Kidney (tissue), 13 donors: ENCODE measurements at regions not wholly inside any gene's neighbourhood (a gene's known extent, or its start where the extent isn't known, plus 50 kb on each side); places are given as distances from the start of the nearest gene placed in this dataset.

Experiments
- DNase-seq, 5 donors: peaks; one replicate each; pipeline ENCODE4 v3.0.0-alpha.2; 2013 to 2020
- FAIRE-seq: peaks from 2 replicates; lab custom pipeline; 2012; peaks lifted over from hg19 to GRCh38; lab: Jason Lieb, UNC
- H3K27ac ChIP-seq, 2 donors: one replicate each; pipeline ENCODE4 v1.7.0; 2013; ENCODE audit warnings: low read depth in 2 of 2, low read length in 2 of 2, inconsistent platforms in 1 of 2
- H3K27me3 ChIP-seq: one replicate; pipeline ENCODE4 v1.7.1; 2013; ENCODE audit warnings: low read length, inconsistent platforms; ENCODE audit not compliant: control insufficient read depth, insufficient read depth
- H3K36me3 ChIP-seq, 3 donors: one replicate each; pipeline versions ENCODE4 v1.7.0 to v1.7.1; 2013; ENCODE audit warnings: low read length in 3 of 3, control low read depth in 1 of 3, inconsistent platforms in 1 of 3; ENCODE audit not compliant: insufficient read depth in 3 of 3, control insufficient read depth in 2 of 3
- H3K4me1 ChIP-seq, 3 donors: one replicate each; pipeline versions ENCODE4 v1.7.0 to v1.7.1; 2013; ENCODE audit warnings: low read length in 3 of 3, inconsistent platforms in 1 of 3, low read depth in 1 of 3; ENCODE audit not compliant: control insufficient read depth in 2 of 3, insufficient read depth in 2 of 3
- H3K4me3 ChIP-seq, 3 donors: one replicate each; pipeline versions ENCODE4 v1.7.0 to v1.8.1; 2013; ENCODE audit warnings: low read length in 3 of 3, control low read depth in 1 of 3, inconsistent platforms in 1 of 3
- H3K9ac ChIP-seq, 3 donors: one replicate each; pipeline versions ENCODE4 v1.7.0 to v1.7.1; 2013; ENCODE audit warnings: low read length in 3 of 3, control low read depth in 1 of 3, inconsistent platforms in 1 of 3
- H3K9me3 ChIP-seq, 3 donors: one replicate each; pipeline versions ENCODE4 v1.7.0 to v1.7.1; 2013; ENCODE audit warnings: low read length in 3 of 3, control low read depth in 1 of 3, inconsistent platforms in 1 of 3; ENCODE audit not compliant: control insufficient read depth in 2 of 3, insufficient read depth in 1 of 3
- intact Hi-C: fragments of 100-400 bp; cut with DNase I; formaldehyde crosslinking; loops from one replicate; pipeline ENCODE4 v1.11.1; 2022
- TF ChIP-seq, protein P1 (sequence below): IDR thresholded peaks from 3 replicates; pipeline ENCODE4 v1.5.1; 2012; ENCODE audit warnings: mild to moderate bottlenecking, moderate library complexity, borderline replicate concordance; ENCODE audit not compliant: insufficient read depth; ENCODE audit errors: extremely low read depth
- donor health status: control.
- donor health status: control.
- donor health status: control.
- donor health status: control.
- donor health status: control.
- donor health status: DM: yes; HTN: yes; CAD: no.
- donor health status: Normal renal cell carcinoma (clear cell type).

DNA sequence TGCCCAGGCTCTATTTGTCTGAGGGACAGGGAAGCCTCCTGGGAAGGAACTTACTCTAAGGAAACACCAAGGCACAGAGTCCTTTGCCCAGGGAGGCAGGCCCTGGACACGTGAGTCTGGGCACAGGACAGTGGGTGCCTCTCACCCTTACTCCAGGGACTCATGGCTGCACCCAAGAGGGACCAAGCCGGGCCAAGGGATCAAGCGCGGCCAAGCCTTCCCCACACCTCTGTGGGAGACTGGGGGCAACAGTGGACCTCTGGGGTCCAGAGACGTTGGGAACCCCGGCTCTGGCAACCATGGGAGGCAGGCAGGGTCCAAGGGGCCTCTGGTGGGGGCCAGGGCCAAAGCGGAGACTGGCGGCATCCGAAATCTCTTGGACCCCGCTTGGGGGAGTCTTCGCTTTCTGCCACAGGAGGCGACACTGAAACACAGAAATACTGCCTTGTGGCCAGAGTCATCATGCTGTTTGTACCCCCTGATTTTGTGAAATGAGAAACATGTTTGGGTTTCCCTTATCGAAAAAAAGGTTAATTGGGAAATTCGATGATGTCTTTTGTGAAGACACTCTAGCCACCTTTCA, 51.7 kb upstream of the BCL11B start:
- FAIRE-seq, result no peak
- no peaks in the 10 kb centered on the region for H3K4me1 ChIP-seq
- no peak for DNase-seq
- no peak overlapping the region for H3K27ac ChIP-seq
- H3K36me3 ChIP-seq, result no peaks in the 10 kb centered on the region
- no peaks in the 10 kb centered on the region for H3K27me3 ChIP-seq
- TF ChIP-seq, protein P1, sequence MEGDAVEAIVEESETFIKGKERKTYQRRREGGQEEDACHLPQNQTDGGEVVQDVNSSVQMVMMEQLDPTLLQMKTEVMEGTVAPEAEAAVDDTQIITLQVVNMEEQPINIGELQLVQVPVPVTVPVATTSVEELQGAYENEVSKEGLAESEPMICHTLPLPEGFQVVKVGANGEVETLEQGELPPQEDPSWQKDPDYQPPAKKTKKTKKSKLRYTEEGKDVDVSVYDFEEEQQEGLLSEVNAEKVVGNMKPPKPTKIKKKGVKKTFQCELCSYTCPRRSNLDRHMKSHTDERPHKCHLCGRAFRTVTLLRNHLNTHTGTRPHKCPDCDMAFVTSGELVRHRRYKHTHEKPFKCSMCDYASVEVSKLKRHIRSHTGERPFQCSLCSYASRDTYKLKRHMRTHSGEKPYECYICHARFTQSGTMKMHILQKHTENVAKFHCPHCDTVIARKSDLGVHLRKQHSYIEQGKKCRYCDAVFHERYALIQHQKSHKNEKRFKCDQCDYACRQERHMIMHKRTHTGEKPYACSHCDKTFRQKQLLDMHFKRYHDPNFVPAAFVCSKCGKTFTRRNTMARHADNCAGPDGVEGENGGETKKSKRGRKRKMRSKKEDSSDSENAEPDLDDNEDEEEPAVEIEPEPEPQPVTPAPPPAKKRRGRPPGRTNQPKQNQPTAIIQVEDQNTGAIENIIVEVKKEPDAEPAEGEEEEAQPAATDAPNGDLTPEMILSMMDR, result no peak
- intact Hi-C loops, result no loop called here
- H3K9ac ChIP-seq, result no peak overlapping the region
- no peaks in the 10 kb centered on the region for H3K9me3 ChIP-seq
- no peak overlapping the region for H3K4me3 ChIP-seq

- H3K27ac ChIP-seq, result no peak overlapping the region
- H3K4me3 ChIP-seq, result no peak overlapping the region
- FAIRE-seq (no peak), DNase-seq (no peak)
- H3K9me3 ChIP-seq, result no peaks in the 10 kb centered on the region
- H3K36me3 ChIP-seq, result no peaks in the 10 kb centered on the region
- H3K4me1 ChIP-seq, result peaks cover 0 to 5% (median 0%) of the 10 kb centered on the region in 3 donors
- TF ChIP-seq, protein P1, result no peak
- H3K9ac ChIP-seq, result no peak overlapping the region
- intact Hi-C loops, result no loop called here
- H3K27me3 ChIP-seq, result no peaks in the 10 kb centered on the region
Observed at GRCh38 chr14:99322731-99323599, 51.0 kb upstream of the BCL11B start.

DNA sequence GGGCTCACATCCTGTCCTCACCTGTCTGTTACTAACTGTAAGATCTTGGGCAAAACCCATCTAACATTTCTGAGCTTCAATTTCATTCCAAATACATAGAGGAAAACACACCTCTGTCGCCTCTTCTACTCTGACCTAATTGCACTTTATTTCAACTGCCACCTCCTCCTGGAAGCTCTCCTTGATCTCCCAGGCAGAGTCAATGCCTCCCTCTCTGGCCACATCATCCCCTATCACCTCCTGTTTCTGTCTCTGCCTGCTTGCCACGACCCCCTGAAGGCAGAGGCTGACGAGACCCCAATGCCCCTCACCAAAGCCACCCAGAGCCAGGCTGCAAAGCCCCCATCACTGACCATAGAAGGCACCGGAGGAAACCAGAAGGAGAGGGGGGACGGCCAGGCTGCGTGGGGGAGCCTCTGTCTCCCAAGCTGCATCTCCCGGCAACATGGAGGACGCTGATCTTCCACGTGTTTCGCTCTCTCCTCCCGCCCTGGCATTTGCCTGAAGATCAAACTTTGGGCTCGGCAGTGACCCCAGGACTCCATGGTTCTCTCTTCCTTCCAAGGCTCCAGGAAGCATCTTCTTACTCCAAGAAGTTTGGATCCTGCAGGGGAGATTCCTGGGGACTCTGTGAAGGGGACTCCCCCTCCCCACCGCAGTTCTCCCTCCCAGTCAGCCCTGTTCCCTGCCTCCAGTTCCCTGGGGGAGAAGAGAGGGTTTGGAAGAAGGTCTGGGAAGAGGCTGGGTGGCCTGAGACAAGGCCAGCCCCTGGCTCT, 50.1 kb upstream of the BCL11B start:
- Histone ChIP-seq H3K4me1 (peaks cover 0 to 7% (median 3%) of the 10 kb centered on the region in 3 donors), H3K27ac (no peak overlapping the region), H3K9ac (no peak overlapping the region), H3K4me3 (no peak overlapping the region), H3K9me3 (no peaks in the 10 kb centered on the region), H3K27me3 (no peaks in the 10 kb centered on the region), H3K36me3 (no peaks in the 10 kb centered on the region)
- TF ChIP-seq, protein P1, result no peak
- DNase-seq, result no peak
- FAIRE-seq, result no peak
- intact Hi-C loops, result no loop called here
